K562 (cell line): ENCODE measurements at regions not wholly inside any gene's neighbourhood (a gene's known extent, or its start where the extent isn't known, plus 50 kb on each side); places are given as distances from the start of the nearest gene placed in this dataset.

Experiments used
- ZNF121 ChIP-seq: sonication (generic); formaldehyde crosslinking; conservative IDR thresholded peaks from 2 replicates; pipeline ENCODE4 v1.8.0; 2022; ENCODE audit warnings: missing genetic modification reagents
- ZNF707 ChIP-seq: fragments of 250-450 bp; sonication (Bioruptor Pico); conservative IDR thresholded peaks from 2 replicates; pipeline ENCODE4 v1.8.0; 2022; ENCODE audit warnings: inconsistent platforms, mild to moderate bottlenecking, moderate library complexity
- TF ChIP-seq, protein P1 (sequence below): fragments of 450-650 bp; formaldehyde crosslinking; IDR thresholded peaks from 2 replicates; pipeline ENCODE4 v1.4.0; 2020; ENCODE audit warnings: mild to moderate bottlenecking
- TF ChIP-seq, protein P2 (sequence below): fragments of 450-650 bp; IDR thresholded peaks from one replicate; pipeline ENCODE4 v1.6.1; 2018; ENCODE audit warnings: mild to moderate bottlenecking, moderate library complexity; ENCODE audit not compliant: partially characterized antibody
- TF ChIP-seq, protein P3 (sequence below): fragments of 450-650 bp; formaldehyde crosslinking; conservative IDR thresholded peaks from 2 replicates; pipeline ENCODE4 v1.4.0; 2022; ENCODE audit warnings: mild to moderate bottlenecking, missing genetic modification characterization
- TF ChIP-seq, protein P4 (sequence below): sonication (generic); formaldehyde crosslinking; IDR thresholded peaks from 2 replicates; pipeline ENCODE4 v1.8.0; 2022; ENCODE audit warnings: mild to moderate bottlenecking, low read depth, missing genetic modification reagents
- TF ChIP-seq, protein P5 (sequence below): fragments of 450-650 bp; conservative IDR thresholded peaks from 2 replicates; pipeline ENCODE4 v1.6.1; 2016; ENCODE audit warnings: missing genetic modification characterization, low read depth, mild to moderate bottlenecking, missing compliant biosample characterization, moderate library complexity

DNA sequence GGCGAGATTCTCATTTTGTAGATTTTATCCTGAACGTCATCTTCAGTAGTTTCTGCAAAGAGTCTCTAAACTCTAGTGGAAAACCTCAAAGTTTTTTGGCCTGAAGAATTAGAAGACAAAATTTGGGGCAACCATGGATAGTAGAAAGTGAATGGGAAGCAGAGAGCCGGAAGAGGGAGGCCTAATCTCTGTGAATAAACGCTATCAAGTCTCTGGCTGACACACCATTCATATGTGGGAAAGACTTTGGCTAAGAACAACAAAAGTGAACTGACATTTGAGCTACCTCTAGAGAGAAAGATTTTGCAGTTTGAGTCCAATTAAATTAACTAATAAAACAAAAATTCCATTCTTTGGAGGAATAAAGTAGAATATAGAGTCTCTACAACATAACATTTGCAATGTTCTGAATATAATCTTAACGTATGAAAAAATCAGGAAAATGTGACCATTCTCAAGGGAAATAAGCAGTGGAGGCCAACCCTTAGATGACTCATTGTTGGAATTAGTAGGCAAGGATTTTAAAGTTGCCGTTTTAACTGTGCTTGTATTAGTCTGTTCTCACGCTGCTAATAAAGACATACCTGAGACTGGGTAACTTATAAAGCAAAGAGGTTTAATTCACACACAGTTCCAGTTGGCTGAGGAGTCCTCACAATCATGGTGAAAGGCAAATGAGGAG lies 184.6 kb downstream of the C3orf38 start (continued):
- TF ChIP-seq, protein P1, sequence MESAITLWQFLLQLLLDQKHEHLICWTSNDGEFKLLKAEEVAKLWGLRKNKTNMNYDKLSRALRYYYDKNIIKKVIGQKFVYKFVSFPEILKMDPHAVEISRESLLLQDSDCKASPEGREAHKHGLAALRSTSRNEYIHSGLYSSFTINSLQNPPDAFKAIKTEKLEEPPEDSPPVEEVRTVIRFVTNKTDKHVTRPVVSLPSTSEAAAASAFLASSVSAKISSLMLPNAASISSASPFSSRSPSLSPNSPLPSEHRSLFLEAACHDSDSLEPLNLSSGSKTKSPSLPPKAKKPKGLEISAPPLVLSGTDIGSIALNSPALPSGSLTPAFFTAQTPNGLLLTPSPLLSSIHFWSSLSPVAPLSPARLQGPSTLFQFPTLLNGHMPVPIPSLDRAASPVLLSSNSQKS (CRISPR knock-in tag), result no peak
- TF ChIP-seq, protein P2, sequence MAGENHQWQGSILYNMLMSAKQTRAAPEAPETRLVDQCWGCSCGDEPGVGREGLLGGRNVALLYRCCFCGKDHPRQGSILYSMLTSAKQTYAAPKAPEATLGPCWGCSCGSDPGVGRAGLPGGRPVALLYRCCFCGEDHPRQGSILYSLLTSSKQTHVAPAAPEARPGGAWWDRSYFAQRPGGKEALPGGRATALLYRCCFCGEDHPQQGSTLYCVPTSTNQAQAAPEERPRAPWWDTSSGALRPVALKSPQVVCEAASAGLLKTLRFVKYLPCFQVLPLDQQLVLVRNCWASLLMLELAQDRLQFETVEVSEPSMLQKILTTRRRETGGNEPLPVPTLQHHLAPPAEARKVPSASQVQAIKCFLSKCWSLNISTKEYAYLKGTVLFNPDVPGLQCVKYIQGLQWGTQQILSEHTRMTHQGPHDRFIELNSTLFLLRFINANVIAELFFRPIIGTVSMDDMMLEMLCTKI, result no peak
- TF ChIP-seq, protein P3, sequence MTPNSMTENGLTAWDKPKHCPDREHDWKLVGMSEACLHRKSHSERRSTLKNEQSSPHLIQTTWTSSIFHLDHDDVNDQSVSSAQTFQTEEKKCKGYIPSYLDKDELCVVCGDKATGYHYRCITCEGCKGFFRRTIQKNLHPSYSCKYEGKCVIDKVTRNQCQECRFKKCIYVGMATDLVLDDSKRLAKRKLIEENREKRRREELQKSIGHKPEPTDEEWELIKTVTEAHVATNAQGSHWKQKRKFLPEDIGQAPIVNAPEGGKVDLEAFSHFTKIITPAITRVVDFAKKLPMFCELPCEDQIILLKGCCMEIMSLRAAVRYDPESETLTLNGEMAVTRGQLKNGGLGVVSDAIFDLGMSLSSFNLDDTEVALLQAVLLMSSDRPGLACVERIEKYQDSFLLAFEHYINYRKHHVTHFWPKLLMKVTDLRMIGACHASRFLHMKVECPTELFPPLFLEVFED (CRISPR knock-in tag), result no peak
- TF ChIP-seq ZNF707 (CRISPR knock-in tag) (no peak), ZNF121 (no peak)
- TF ChIP-seq, protein P4, sequence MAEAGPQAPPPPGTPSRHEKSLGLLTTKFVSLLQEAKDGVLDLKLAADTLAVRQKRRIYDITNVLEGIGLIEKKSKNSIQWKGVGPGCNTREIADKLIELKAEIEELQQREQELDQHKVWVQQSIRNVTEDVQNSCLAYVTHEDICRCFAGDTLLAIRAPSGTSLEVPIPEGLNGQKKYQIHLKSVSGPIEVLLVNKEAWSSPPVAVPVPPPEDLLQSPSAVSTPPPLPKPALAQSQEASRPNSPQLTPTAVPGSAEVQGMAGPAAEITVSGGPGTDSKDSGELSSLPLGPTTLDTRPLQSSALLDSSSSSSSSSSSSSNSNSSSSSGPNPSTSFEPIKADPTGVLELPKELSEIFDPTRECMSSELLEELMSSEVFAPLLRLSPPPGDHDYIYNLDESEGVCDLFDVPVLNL (CRISPR knock-in tag), result no peak
- TF ChIP-seq, protein P5, sequence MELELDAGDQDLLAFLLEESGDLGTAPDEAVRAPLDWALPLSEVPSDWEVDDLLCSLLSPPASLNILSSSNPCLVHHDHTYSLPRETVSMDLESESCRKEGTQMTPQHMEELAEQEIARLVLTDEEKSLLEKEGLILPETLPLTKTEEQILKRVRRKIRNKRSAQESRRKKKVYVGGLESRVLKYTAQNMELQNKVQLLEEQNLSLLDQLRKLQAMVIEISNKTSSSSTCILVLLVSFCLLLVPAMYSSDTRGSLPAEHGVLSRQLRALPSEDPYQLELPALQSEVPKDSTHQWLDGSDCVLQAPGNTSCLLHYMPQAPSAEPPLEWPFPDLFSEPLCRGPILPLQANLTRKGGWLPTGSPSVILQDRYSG (tag), result no peak
